ENCODE measurements at regions not wholly inside any gene's neighbourhood (a gene's known extent, or its start where the extent isn't known, plus 50 kb on each side); places are given as distances from the start of the nearest gene placed in this dataset.

DNA sequence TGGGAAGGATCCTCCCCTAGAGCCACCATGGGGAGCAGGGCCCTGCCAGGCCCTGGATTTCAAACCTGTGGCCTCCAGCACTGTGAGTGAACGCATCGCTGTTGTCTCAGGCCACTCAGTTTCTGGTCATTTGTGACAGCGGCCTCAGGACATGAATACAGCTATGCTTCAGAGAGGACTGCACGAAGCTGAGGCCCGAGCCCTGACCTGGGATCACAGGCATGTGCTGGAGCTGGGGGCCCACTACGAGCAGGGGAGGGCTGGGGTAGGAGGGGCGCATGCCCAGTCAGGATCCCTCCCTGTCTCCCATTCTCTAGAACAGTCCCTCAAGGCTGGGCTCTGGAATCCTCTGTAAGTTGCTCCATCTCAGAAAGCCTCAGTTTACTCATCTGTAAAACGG lies 242.1 kb downstream of the CTTN start:
- no peaks in the 10 kb centered on the region for H3K9me3 ChIP-seq (ENCODE audit: control insufficient read depth in 1 of 2, low read length in 2 of 2)
- no peak overlapping the region for H3K27ac ChIP-seq (ENCODE audit: low read depth, low read length)
- H3K27me3 ChIP-seq (ENCODE audit: control insufficient read depth in 1 of 2, insufficient read depth in 2 of 2, low read length in 2 of 2) = no peaks in the 10 kb centered on the region
- no peaks in the 10 kb centered on the region for H3K36me3 ChIP-seq (ENCODE audit: control insufficient read depth in 1 of 2, insufficient read depth in 2 of 2, low read length in 2 of 2)
- no peaks in the 10 kb centered on the region for H3K4me1 ChIP-seq (ENCODE audit: control insufficient read depth in 1 of 2, insufficient read depth in 2 of 2, low read length in 2 of 2)
- no peak overlapping the region for H3K4me3 ChIP-seq (ENCODE audit: low read depth in 1 of 2, low read length in 2 of 2)
- H3K9ac ChIP-seq (ENCODE audit: low read depth in 1 of 2, low read length in 2 of 2) = no peak overlapping the region

DNA sequence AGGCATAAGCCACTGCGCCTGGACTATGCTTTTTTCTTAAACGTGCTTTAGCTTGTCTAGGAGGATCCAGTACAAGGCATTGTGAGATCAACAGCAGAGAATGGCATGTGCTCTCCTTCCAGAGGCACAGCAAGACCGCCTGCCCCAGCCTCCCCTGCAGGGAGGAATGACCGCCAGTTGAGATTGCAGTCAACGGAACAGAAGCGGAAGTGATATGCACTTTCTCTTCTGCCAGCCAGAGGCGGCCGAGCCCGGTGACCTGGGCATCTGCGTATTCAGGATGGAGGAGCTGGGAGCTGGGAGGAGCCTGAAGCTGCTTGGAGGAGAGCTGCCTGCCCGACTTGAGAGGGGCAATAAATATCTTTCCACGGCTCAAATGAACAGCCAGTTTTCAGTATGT lies 243.0 kb downstream of the CTTN start:
- H3K27ac ChIP-seq (ENCODE audit: low read depth, low read length) = no peak overlapping the region
- H3K4me1 ChIP-seq (ENCODE audit: control insufficient read depth in 1 of 2, insufficient read depth in 2 of 2, low read length in 2 of 2) = no peaks in the 10 kb centered on the region
- no peaks in the 10 kb centered on the region for H3K27me3 ChIP-seq (ENCODE audit: control insufficient read depth in 1 of 2, insufficient read depth in 2 of 2, low read length in 2 of 2)
- no peak overlapping the region for H3K4me3 ChIP-seq (ENCODE audit: low read depth in 1 of 2, low read length in 2 of 2)
- H3K9me3 ChIP-seq (ENCODE audit: control insufficient read depth in 1 of 2, low read length in 2 of 2) = no peaks in the 10 kb centered on the region
- no peak overlapping the region for H3K9ac ChIP-seq (ENCODE audit: low read depth in 1 of 2, low read length in 2 of 2)
- H3K36me3 ChIP-seq (ENCODE audit: control insufficient read depth in 1 of 2, insufficient read depth in 2 of 2, low read length in 2 of 2) = no peaks in the 10 kb centered on the region

GRCh38 chr11:70642266-70642665 lies 243.9 kb downstream of the CTTN start:
- no peaks in the 10 kb centered on the region for H3K4me1 ChIP-seq (ENCODE audit: control insufficient read depth in 1 of 2, insufficient read depth in 2 of 2, low read length in 2 of 2)
- no peak overlapping the region for H3K4me3 ChIP-seq (ENCODE audit: low read depth in 1 of 2, low read length in 2 of 2)
- H3K36me3 ChIP-seq (ENCODE audit: control insufficient read depth in 1 of 2, insufficient read depth in 2 of 2, low read length in 2 of 2) = no peaks in the 10 kb centered on the region
- H3K9me3 ChIP-seq (ENCODE audit: control insufficient read depth in 1 of 2, low read length in 2 of 2) = no peaks in the 10 kb centered on the region
- no peak overlapping the region for H3K9ac ChIP-seq (ENCODE audit: low read depth in 1 of 2, low read length in 2 of 2)
- H3K27ac ChIP-seq (ENCODE audit: low read depth, low read length) = no peak overlapping the region
- H3K27me3 ChIP-seq (ENCODE audit: control insufficient read depth in 1 of 2, insufficient read depth in 2 of 2, low read length in 2 of 2) = no peaks in the 10 kb centered on the region

- H3K4me3 ChIP-seq (ENCODE audit: low read depth in 1 of 2, low read length in 2 of 2) = no peak overlapping the region
- no peaks in the 10 kb centered on the region for H3K36me3 ChIP-seq (ENCODE audit: control insufficient read depth in 1 of 2, insufficient read depth in 2 of 2, low read length in 2 of 2)
- H3K4me1 ChIP-seq (ENCODE audit: control insufficient read depth in 1 of 2, insufficient read depth in 2 of 2, low read length in 2 of 2) = no peaks in the 10 kb centered on the region
- no peaks in the 10 kb centered on the region for H3K9me3 ChIP-seq (ENCODE audit: control insufficient read depth in 1 of 2, low read length in 2 of 2)
- H3K27ac ChIP-seq (ENCODE audit: low read depth, low read length) = no peak overlapping the region
- no peaks in the 10 kb centered on the region for H3K27me3 ChIP-seq (ENCODE audit: control insufficient read depth in 1 of 2, insufficient read depth in 2 of 2, low read length in 2 of 2)
- H3K9ac ChIP-seq (ENCODE audit: low read depth in 1 of 2, low read length in 2 of 2) = no peak overlapping the region
Observed at GRCh38 chr11:70643642-70644041, 245.3 kb downstream of the CTTN start.

GRCh38 chr11:70644343-70645060 lies 246.2 kb downstream of the CTTN start:
- Histone ChIP-seq H3K27ac (ENCODE audit: low read depth, low read length) (no peak overlapping the region), H3K27me3 (ENCODE audit: control insufficient read depth in 1 of 2, insufficient read depth in 2 of 2, low read length in 2 of 2) (no peaks in the 10 kb centered on the region), H3K4me3 (ENCODE audit: low read depth in 1 of 2, low read length in 2 of 2) (no peak overlapping the region), H3K9me3 (ENCODE audit: control insufficient read depth in 1 of 2, low read length in 2 of 2) (no peaks in the 10 kb centered on the region), H3K9ac (ENCODE audit: low read depth in 1 of 2, low read length in 2 of 2) (no peak overlapping the region), H3K4me1 (ENCODE audit: control insufficient read depth in 1 of 2, insufficient read depth in 2 of 2, low read length in 2 of 2) (no peaks in the 10 kb centered on the region), H3K36me3 (ENCODE audit: control insufficient read depth in 1 of 2, insufficient read depth in 2 of 2, low read length in 2 of 2) (no peaks in the 10 kb centered on the region)

DNA sequence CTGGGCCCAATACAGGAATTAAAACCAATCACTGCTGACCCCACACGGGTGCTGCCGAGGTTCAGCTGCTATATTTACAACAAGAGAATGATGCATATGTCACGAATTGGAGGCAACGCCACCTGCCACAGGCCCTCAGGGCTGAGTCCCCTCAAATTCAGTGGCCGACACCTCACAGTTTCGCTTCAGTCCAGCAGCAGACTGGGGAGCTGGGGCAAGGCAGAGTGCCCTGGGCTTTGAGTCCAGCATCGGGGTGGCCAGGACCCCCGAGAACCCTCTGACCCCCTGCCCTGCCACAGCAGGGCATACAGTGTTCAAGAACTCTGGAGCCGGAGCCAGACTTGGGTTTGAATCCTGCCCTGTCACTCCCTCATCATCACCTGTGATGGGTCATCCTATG lies 247.2 kb downstream of the CTTN start:
- Histone ChIP-seq H3K27me3 (ENCODE audit: control insufficient read depth in 1 of 2, insufficient read depth in 2 of 2, low read length in 2 of 2) (no peaks in the 10 kb centered on the region), H3K9ac (ENCODE audit: low read depth in 1 of 2, low read length in 2 of 2) (no peak overlapping the region), H3K9me3 (ENCODE audit: control insufficient read depth in 1 of 2, low read length in 2 of 2) (no peaks in the 10 kb centered on the region), H3K27ac (ENCODE audit: low read depth, low read length) (no peak overlapping the region), H3K36me3 (ENCODE audit: control insufficient read depth in 1 of 2, insufficient read depth in 2 of 2, low read length in 2 of 2) (no peaks in the 10 kb centered on the region), H3K4me1 (ENCODE audit: control insufficient read depth in 1 of 2, insufficient read depth in 2 of 2, low read length in 2 of 2) (no peaks in the 10 kb centered on the region), H3K4me3 (ENCODE audit: low read depth in 1 of 2, low read length in 2 of 2) (no peak overlapping the region)

DNA sequence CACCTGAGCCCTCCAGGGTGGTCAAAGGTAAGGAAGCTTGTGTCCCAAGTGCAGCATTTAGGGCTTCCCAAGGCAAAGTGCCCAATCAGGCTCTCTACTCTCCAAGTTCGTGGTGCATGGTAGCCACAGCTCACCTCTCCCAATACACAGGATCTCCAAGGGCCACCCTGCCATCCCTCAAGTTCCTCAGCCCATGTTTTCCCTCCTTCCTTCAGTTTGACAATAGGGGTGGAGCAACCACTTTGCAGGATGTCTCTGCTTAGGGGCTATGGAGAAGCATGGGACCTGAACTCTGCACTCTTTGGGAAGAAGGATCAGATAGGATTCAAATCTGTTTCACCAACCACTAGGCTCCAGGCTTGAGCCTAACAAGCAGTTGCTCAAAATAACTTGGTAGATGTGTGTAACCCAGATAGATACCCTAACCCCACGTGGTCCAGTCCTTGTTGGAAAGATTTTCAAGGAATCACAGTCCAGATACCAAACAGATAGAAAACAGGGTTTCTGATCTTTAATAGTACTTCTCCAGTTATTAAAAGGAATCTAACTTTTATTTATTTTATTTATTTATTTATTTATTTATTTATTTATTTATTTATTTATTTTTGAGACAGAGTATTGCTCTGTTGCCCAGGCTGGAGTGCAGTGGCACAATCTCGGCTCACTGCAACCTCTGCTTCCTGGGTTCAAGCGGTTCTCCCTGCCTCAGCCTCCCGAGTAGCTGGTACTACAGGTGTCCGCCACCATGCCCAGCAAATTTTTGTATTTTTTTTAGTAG lies 248.1 kb downstream of the CTTN start:
- Histone ChIP-seq H3K4me3 (ENCODE audit: low read depth in 1 of 2, low read length in 2 of 2) (no peak overlapping the region), H3K27me3 (ENCODE audit: control insufficient read depth in 1 of 2, insufficient read depth in 2 of 2, low read length in 2 of 2) (no peaks in the 10 kb centered on the region), H3K9me3 (ENCODE audit: control insufficient read depth in 1 of 2, low read length in 2 of 2) (no peaks in the 10 kb centered on the region), H3K27ac (ENCODE audit: low read depth, low read length) (no peak overlapping the region), H3K36me3 (ENCODE audit: control insufficient read depth in 1 of 2, insufficient read depth in 2 of 2, low read length in 2 of 2) (no peaks in the 10 kb centered on the region), H3K4me1 (ENCODE audit: control insufficient read depth in 1 of 2, insufficient read depth in 2 of 2, low read length in 2 of 2) (no peaks in the 10 kb centered on the region), H3K9ac (ENCODE audit: low read depth in 1 of 2, low read length in 2 of 2) (no peak overlapping the region)

GRCh38 chr11:70647188-70648166 lies 249.1 kb downstream of the CTTN start:
- Histone ChIP-seq H3K27ac (ENCODE audit: low read depth, low read length) (no peak overlapping the region), H3K27me3 (ENCODE audit: control insufficient read depth in 1 of 2, insufficient read depth in 2 of 2, low read length in 2 of 2) (no peaks in the 10 kb centered on the region), H3K9ac (ENCODE audit: low read depth in 1 of 2, low read length in 2 of 2) (no peak overlapping the region), H3K9me3 (ENCODE audit: control insufficient read depth in 1 of 2, low read length in 2 of 2) (no peaks in the 10 kb centered on the region), H3K4me1 (ENCODE audit: control insufficient read depth in 1 of 2, insufficient read depth in 2 of 2, low read length in 2 of 2) (no peaks in the 10 kb centered on the region), H3K36me3 (ENCODE audit: control insufficient read depth in 1 of 2, insufficient read depth in 2 of 2, low read length in 2 of 2) (no peaks in the 10 kb centered on the region), H3K4me3 (ENCODE audit: low read depth in 1 of 2, low read length in 2 of 2) (no peak overlapping the region)

DNA sequence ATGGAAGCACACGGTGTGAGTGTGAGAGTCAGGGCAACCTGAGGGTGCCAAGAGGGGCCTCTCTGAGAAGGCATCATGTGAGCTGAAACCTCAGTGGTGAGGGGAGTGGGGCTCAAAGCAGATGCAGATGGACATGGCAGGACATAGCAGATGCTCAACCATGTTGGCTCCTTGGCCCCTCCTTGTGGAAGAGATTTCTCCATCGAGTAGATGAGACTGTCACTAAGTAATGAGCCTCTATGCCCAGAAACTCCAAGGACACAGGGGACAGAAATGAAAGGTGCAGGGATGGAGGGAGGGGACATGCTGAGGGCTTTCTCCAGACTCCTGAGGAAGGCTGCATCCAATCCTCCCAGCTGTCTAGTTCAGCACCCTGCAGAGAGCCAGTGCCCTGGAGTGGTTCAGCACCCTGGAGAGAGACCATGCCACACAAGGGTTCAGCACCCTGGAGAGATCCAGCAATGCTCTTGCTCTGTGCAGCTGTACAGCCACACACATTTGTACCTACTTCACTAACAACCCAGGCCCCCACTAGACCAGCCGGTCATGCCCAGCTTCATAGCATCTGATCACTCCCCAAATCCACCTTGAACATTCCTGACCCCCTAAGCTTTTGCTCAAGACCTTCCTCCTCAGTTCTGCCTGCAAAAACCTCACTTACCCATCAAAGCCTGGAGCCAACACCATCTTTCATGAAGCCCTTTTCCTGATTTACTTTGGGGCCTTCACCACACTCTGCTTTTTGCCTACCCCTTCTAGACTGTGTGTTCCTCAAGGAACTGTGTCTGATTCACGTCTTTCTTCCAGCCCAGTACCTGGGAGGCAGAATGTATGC lies 252.0 kb downstream of the CTTN start:
- H3K27me3 ChIP-seq (ENCODE audit: control insufficient read depth in 1 of 2, insufficient read depth in 2 of 2, low read length in 2 of 2) = no peaks in the 10 kb centered on the region
- H3K9ac ChIP-seq (ENCODE audit: low read depth in 1 of 2, low read length in 2 of 2) = no peak overlapping the region
- no peak overlapping the region for H3K27ac ChIP-seq (ENCODE audit: low read depth, low read length)
- H3K36me3 ChIP-seq (ENCODE audit: control insufficient read depth in 1 of 2, insufficient read depth in 2 of 2, low read length in 2 of 2) = no peaks in the 10 kb centered on the region
- no peaks in the 10 kb centered on the region for H3K4me1 ChIP-seq (ENCODE audit: control insufficient read depth in 1 of 2, insufficient read depth in 2 of 2, low read length in 2 of 2)
- no peaks in the 10 kb centered on the region for H3K9me3 ChIP-seq (ENCODE audit: control insufficient read depth in 1 of 2, low read length in 2 of 2)
- H3K4me3 ChIP-seq (ENCODE audit: low read depth in 1 of 2, low read length in 2 of 2) = no peak overlapping the region

Data from duodenal mucosa (tissue), 2 donors.